Astrocyte (in vitro differentiated cells and primary cell): ENCODE measurements at regions not wholly inside any gene's neighbourhood (a gene's known extent, or its start where the extent isn't known, plus 50 kb on each side); places are given as distances from the start of the nearest gene placed in this dataset.

Source experiments
- DNase-seq: peaks from one replicate; pipeline ENCODE4 v3.0.0-alpha.2; 2010; ENCODE audit warnings: low read depth
- FAIRE-seq: peaks from 2 replicates; lab custom pipeline; 2011; peaks lifted over from hg19 to GRCh38; lab: Jason Lieb, UNC
- H2AFZ ChIP-seq: 2 replicates; pipeline ENCODE4 v1.6.0; 2012; ENCODE audit warnings: low read depth, low read length, inconsistent platforms
- H3K27ac ChIP-seq: 2 replicates; pipeline ENCODE4 v1.5.1; 2011; ENCODE audit warnings: low read depth, low read length, inconsistent platforms
- H3K27me3 ChIP-seq: 2 replicates; pipeline ENCODE4 v1.6.0; 2011; ENCODE audit warnings: low read length, inconsistent platforms; ENCODE audit not compliant: insufficient read depth
- H3K36me3 ChIP-seq: 2 replicates; pipeline ENCODE4 v1.5.1; 2011; ENCODE audit warnings: low read length, inconsistent platforms; ENCODE audit not compliant: insufficient read depth
- H3K4me1 ChIP-seq: 2 replicates; pipeline ENCODE4 v1.5.1; 2011; ENCODE audit warnings: low read length, inconsistent platforms; ENCODE audit not compliant: insufficient read depth
- H3K4me2 ChIP-seq: 2 replicates; pipeline ENCODE4 v1.6.0; 2012; ENCODE audit warnings: low read length, inconsistent platforms
- H3K4me3 ChIP-seq: 2 replicates; pipeline ENCODE4 v1.5.1; 2011; ENCODE audit warnings: low read depth, mild to moderate bottlenecking, low read length, inconsistent platforms; ENCODE audit not compliant: insufficient read depth
- H3K79me2 ChIP-seq: 2 replicates; pipeline ENCODE4 v1.6.0; 2012; ENCODE audit warnings: mild to moderate bottlenecking, low read length, inconsistent platforms; ENCODE audit not compliant: insufficient read depth
- H3K9ac ChIP-seq: 2 replicates; pipeline ENCODE4 v1.6.0; 2012; ENCODE audit warnings: mild to moderate bottlenecking, low read length, inconsistent platforms
- H3K9me3 ChIP-seq: 2 replicates; pipeline ENCODE4 v1.5.1; 2012; ENCODE audit warnings: low read depth, mild to moderate bottlenecking, low read length, inconsistent platforms; ENCODE audit not compliant: insufficient read depth
- H4K20me1 ChIP-seq: 2 replicates; pipeline ENCODE4 v1.6.0; 2012; ENCODE audit warnings: low read length, inconsistent platforms; ENCODE audit not compliant: insufficient read depth
- H3K27ac Mint-ChIP-seq: one replicate; pipeline ENCODE4 v1.8.0; 2021; ENCODE audit warnings: mild to moderate bottlenecking, mixed read lengths; ENCODE audit not compliant: unreplicated experiment
- H3K27me3 Mint-ChIP-seq: one replicate; pipeline ENCODE4 v1.8.0; 2021; ENCODE audit warnings: low read depth, mixed read lengths; ENCODE audit not compliant: unreplicated experiment
- H3K36me3 Mint-ChIP-seq: one replicate; pipeline ENCODE4 v1.8.0; 2021; ENCODE audit warnings: low read depth, mixed read lengths; ENCODE audit not compliant: unreplicated experiment
- H3K4me1 Mint-ChIP-seq: one replicate; pipeline ENCODE4 v1.8.0; 2021; ENCODE audit warnings: low read depth, mixed read lengths; ENCODE audit not compliant: unreplicated experiment
- H3K4me3 Mint-ChIP-seq: one replicate; pipeline ENCODE4 v1.8.0; 2021; ENCODE audit warnings: mild to moderate bottlenecking, moderate library complexity, mixed read lengths; ENCODE audit not compliant: unreplicated experiment
- H3K9me3 Mint-ChIP-seq: one replicate; pipeline ENCODE4 v1.8.0; 2021; ENCODE audit warnings: mild to moderate bottlenecking, mixed read lengths; ENCODE audit not compliant: unreplicated experiment
- EZH2 ChIP-seq: IDR thresholded peaks from 2 replicates; pipeline ENCODE4 v1.6.1; 2012; ENCODE audit warnings: mild to moderate bottlenecking, low read length, inconsistent platforms; ENCODE audit not compliant: insufficient read depth
- TF ChIP-seq, protein P1 (sequence below): IDR thresholded peaks from 2 replicates; pipeline ENCODE4 v1.5.1; 2011; ENCODE audit warnings: low read depth, mild to moderate bottlenecking, inconsistent platforms, low read length, moderate library complexity; ENCODE audit not compliant: insufficient read depth

DNA sequence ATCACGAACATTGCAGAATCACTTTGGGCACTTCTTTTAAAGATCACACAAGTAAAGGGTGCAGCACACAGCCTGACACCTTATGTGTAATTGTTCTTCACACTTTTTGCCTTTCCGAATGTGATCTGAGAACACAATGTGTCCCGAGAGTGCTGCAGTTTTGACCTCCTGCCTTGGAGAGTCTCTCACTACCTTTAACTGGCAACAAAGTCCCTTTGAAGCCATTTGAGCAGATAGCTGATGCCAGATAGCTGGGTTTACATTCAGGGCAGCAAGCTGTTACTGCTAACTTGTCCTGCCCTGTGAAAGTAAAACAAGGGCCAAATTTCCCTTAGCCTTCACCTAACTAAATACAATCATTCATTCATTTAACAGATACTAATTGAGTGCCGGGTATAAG lies 411.0 kb upstream of the DYNLRB2 start:
- Mint-ChIP-seq H3K4me1 (no peaks in the 10 kb centered on the region), H3K36me3 (no peaks in the 10 kb centered on the region), H3K9me3 (no peaks in the 10 kb centered on the region), H3K27ac (no peak overlapping the region), H3K27me3 (peaks cover 4% of the 10 kb centered on the region), H3K4me3 (no peak overlapping the region)
- no peaks in the 10 kb centered on the region for H3K79me2 ChIP-seq
- H3K27ac ChIP-seq, result no peak overlapping the region
- no peak for FAIRE-seq
- no peaks in the 10 kb centered on the region for H4K20me1 ChIP-seq
- H3K9ac ChIP-seq, result no peak overlapping the region
- no peaks in the 10 kb centered on the region for H3K36me3 ChIP-seq
- no peak overlapping the region for H2AFZ ChIP-seq
- H3K4me3 ChIP-seq, result no peak overlapping the region
- no peak for DNase-seq
- H3K27me3 ChIP-seq, result no peaks in the 10 kb centered on the region
- no peaks in the 10 kb centered on the region for H3K9me3 ChIP-seq
- no peak overlapping the region for H3K4me2 ChIP-seq
- H3K4me1 ChIP-seq, result no peaks in the 10 kb centered on the region
- TF ChIP-seq, protein P1, sequence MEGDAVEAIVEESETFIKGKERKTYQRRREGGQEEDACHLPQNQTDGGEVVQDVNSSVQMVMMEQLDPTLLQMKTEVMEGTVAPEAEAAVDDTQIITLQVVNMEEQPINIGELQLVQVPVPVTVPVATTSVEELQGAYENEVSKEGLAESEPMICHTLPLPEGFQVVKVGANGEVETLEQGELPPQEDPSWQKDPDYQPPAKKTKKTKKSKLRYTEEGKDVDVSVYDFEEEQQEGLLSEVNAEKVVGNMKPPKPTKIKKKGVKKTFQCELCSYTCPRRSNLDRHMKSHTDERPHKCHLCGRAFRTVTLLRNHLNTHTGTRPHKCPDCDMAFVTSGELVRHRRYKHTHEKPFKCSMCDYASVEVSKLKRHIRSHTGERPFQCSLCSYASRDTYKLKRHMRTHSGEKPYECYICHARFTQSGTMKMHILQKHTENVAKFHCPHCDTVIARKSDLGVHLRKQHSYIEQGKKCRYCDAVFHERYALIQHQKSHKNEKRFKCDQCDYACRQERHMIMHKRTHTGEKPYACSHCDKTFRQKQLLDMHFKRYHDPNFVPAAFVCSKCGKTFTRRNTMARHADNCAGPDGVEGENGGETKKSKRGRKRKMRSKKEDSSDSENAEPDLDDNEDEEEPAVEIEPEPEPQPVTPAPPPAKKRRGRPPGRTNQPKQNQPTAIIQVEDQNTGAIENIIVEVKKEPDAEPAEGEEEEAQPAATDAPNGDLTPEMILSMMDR, result no peak
- no peak for TF ChIP-seq EZH2

DNA sequence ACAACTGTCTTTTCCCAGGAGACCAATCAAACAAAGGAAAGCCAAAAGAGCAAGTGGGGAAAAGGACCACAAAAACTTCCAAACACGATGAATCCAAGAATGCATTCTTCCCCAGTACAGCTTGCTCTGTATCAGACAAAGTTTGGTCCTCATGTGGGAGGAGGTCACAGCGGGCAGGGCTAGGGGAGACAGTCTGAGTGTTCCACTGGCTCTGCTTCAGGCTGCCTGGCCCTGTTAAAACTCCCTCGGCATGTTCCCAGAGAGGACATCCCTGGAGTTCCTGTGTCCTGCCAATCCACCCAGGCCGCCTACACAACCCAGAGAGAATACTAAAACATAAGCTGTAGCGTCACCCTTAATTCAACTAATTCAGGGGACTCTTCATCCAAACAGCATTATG lies 415.1 kb upstream of the DYNLRB2 start:
- Histone ChIP-seq H4K20me1 (no peaks in the 10 kb centered on the region), H3K27ac (no peak overlapping the region), H3K36me3 (no peaks in the 10 kb centered on the region), H3K79me2 (no peaks in the 10 kb centered on the region), H3K9ac (no peak overlapping the region), H3K27me3 (no peaks in the 10 kb centered on the region), H3K4me3 (no peak overlapping the region), H2AFZ (no peak overlapping the region), H3K9me3 (no peaks in the 10 kb centered on the region), H3K4me2 (no peak overlapping the region), H3K4me1 (peaks cover 20% of the 10 kb centered on the region)
- no peak for TF ChIP-seq EZH2
- TF ChIP-seq, protein P1, result no peak
- Mint-ChIP-seq H3K9me3 (no peaks in the 10 kb centered on the region), H3K4me3 (no peak overlapping the region), H3K36me3 (no peaks in the 10 kb centered on the region), H3K27me3 (peaks cover 4% of the 10 kb centered on the region), H3K4me1 (peaks cover 9% of the 10 kb centered on the region), H3K27ac (no peak overlapping the region)
- DNase-seq, result no peak
- FAIRE-seq, result no peak

DNA sequence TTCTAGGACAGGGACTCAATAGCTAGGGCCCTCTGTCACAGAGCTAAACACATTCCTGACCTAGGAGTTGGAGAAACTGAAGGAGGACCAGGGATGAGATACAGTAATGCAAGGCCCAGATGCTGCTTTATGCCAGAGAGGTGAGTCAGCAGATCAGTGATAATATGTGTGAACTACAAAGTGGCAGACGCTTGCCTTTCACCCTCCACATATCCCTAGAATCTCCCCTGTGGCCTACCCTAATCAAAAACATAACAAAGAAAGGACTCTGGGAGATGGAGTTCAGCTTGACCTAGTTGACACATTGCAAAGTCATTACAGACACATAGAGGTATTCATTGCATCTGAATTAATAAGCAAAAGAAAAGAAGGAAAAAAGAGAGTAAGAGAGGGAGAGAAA lies 417.6 kb upstream of the DYNLRB2 start:
- Histone ChIP-seq H3K27ac (no peak overlapping the region), H2AFZ (no peak overlapping the region), H3K4me1 (peaks cover 20% of the 10 kb centered on the region), H3K9ac (no peak overlapping the region), H3K79me2 (no peaks in the 10 kb centered on the region), H4K20me1 (no peaks in the 10 kb centered on the region), H3K4me2 (peak overlapping the region; percentile 29), H3K36me3 (no peaks in the 10 kb centered on the region), H3K27me3 (no peaks in the 10 kb centered on the region), H3K9me3 (no peaks in the 10 kb centered on the region), H3K4me3 (no peak overlapping the region)
- Mint-ChIP-seq H3K9me3 (peaks cover 2% of the 10 kb centered on the region), H3K4me1 (peaks cover 9% of the 10 kb centered on the region), H3K27ac (peak overlapping the region; percentile 28), H3K36me3 (no peaks in the 10 kb centered on the region), H3K27me3 (peaks cover 2% of the 10 kb centered on the region), H3K4me3 (no peak overlapping the region)
- peak; percentile 9 for FAIRE-seq
- peak; percentile 68 for DNase-seq
- TF ChIP-seq EZH2, result no peak
- TF ChIP-seq, protein P1, result no peak
